NCI-H82 treated with DMSO at 0.1 percent for 48 hours (cell line): ENCODE measurements at regions not wholly inside any gene's neighbourhood (a gene's known extent, or its start where the extent isn't known, plus 50 kb on each side); places are given as distances from the start of the nearest gene placed in this dataset.
"Not testable (repeated sequence)": the region's sequence is repeated elsewhere in the genome, so short reads cannot be mapped to it uniquely, and the experiment has no call there.

Experiments
- DNase-seq: peaks from one replicate; lab custom pipeline; 2025; ENCODE audit not compliant: unreplicated experiment; lab: John Stamatoyannopoulos, UW

- DNase-seq: peak; percentile 51
Observed at GRCh38 chr18:27301615-27302378, 116.7 kb upstream of the CHST9 start.

DNA sequence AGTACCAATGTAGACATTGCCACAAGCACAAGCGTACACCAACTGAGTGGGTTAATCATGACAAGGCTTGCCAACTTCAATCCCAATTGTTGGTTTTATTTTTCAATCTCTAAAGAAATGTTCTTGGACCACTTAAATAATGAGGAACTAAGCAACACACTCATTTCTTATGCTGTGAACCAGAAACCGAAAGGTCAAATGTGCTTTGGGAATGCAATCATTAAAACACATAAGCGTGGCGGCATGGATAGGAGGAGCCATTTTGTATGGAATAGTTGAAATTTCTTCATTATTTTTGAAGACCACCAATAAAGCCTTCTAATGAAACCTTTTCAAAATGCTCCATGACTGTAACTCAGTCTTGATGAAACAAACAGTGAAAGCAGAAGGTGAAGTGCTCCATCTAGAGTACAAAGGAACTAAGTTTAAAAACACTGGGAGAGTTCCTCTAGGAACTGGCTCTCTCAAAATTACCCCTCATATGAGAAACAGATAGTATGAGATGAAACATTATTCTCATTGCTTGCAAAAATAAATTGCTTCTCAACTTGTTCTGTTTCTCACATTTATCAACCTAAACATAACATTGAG is 113.2 kb upstream of the CHST9 start:
- DNase-seq: no peak

- not testable (repeated sequence) for DNase-seq
Observed at GRCh38 chr18:27285973-27286562, 101.0 kb upstream of the CHST9 start.

DNA sequence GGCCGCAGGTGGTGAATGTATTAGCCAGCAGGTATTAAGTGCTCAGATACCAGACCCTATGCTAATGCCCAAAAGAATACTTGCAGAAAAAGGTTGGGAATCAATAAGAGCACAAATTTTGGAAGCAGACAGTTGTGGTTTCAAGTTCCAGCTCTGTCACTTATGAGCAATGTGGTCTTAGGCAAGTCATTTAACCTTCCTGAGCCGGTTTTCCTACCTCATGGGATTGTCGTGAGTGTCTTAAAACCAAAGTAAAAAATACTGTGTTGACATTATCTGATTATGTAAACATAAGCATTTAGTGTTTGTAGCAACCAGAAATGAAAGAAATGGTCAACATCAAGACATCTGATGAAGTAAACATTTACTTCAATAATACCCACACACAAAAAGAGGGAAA is 93.0 kb upstream of the CHST9 start:
- DNase-seq: no peak

GRCh38 chr18:27277554-27277953 is 92.4 kb upstream of the CHST9 start:
- no peak for DNase-seq

DNA sequence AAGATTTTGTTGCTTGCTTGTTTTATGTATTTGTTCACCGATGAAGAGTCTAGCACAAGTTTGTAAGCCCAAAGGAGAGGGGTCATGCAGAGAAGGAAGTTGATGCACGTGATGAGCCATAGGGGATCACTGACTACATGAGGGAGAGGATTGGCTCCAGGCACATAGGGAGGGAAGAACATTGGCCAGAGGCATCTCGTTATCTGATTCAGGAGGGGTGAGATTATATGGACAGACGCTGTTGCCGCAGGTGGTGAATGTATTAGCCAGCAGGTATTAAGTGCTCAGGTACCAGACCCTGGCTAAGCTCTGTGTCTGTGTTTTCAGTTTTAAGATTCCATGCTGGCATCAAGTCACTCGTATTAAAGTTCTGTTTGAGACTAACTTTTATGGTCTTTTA is 91.8 kb upstream of the CHST9 start:
- no peak for DNase-seq

DNA sequence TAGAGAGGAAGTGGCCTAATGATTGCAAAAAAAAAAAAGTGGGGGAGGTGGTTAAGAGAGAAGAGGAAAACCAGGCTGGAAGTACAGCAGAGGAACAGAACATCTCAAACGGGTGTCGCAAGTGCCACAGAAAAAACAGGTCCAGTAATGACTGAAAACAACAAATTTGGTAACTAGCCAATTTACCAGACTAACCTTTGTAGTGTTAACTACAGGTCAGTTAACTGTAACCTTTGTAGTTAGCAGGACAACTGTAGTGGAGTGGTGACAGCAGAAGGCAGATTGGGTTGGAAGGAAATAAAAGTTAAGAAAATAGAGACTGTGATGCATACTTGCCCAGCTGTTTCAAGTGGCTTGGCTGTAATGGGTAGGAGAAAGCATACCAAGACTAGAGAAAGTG is 91.4 kb upstream of the CHST9 start:
- no peak for DNase-seq

DNA sequence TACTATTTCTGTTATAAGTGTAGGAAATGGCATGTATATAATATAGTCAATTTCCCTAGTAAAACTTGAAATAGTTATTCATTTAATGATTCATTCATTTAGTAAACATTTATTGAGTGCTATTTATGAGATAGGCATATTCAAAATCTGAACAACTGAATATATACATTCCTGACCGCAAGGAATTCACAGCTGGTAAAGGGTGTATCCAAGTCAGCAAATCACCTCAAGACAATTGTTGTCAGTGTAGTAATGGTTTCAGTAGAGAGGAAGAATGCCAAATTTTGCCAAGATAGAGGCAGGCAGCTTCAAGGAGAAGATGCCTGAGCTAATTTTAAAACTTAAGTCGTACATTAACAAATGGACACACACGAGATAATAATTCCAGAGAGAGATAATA is 89.8 kb upstream of the CHST9 start:
- no peak for DNase-seq

DNA sequence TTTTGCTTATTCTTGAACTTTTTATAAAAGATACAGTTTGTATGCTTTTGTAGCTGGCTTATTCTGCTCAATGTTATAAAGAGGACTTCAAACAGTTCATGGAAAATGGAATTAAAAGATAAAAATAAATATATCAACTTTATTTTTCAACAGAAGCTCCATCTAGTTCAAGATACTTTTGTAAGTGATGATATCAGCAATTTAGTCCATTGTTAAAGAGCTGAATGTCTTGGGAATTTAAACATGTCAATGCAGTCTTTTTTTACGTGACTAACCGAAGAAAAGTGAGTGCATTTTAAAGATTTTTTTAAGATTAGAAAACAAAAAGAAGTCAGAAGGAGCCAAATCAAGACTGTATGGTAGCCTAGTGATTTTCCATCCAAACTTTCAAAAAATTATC is 85.4 kb upstream of the CHST9 start:
- no peak for DNase-seq

DNA sequence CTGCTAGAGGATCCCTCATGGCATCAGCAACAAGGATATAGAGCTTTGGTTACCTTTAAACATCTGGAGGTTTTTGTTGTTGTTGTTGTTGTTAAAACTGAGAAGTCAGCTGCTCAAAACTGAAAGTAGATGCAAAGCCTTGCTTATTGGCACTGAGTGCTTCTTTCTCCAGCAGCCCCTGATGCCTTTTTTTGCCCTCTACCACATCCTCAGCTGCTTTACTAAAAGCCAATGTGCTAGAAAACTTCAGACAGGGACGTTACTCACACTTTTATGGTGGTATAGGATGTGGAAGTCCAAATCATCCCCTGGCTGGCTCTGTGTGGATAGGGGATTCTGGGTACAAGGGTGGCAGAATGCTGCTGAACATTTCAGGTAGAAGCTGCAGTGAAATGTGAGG is 78.3 kb upstream of the CHST9 start:
- no peak for DNase-seq

DNA sequence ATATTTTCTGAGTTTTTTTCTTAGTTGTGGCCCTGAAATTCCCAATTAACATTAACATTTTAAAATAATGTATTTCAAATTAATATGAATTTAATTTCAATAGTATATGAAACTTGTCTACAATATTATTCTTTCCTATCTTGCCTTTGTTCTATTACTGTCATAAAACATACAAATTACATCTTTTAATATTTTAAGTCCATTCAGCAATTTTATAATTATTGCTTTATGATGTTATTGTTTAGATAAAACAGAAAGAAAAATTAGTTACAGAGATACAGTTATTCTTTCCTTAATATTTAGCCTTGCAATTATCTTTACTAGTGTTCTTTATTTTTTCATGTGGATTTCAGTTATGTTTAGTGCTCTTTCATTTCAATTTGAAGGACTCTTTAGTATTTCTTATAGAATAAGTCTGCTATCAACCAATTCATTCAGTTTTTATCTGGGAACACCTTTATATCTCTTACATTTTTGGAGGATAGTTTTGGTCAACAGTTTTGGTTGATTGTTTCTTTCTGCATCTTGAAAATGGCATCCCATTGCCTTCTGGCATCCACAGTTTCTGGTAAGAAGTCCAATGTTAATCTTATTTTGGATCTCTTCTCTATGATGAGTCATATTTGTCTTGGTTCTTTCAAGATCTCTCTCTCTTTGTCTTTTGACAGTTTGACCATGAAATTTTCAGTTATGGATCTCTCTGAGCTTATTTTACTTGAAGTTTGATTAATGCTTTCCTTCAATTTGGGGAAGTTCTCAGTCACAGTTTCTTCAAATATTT is 76.9 kb upstream of the CHST9 start:
- DNase-seq: no peak

GRCh38 chr18:27253571-27253970 is 68.5 kb upstream of the CHST9 start:
- DNase-seq: no peak

GRCh38 chr18:27250471-27250870 is 65.4 kb upstream of the CHST9 start:
- no peak for DNase-seq

DNA sequence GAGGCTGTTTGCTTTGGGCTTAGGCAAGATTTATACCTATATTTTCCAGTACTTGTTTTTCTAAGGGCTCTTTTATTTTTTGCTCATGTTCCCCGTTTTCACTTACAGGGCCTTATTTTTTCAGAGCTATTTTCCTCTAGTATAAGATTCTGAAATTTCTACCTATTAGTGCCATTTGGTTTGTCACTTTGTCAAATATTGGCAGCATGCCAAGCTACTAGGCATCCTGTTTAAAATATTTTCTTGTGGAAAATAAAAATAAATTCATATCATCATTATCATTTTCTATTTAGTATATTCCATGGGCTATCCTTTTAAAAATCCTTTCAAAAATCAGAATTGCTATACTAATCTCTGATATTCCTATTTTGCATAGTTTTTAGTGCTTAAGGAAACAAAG is 64.8 kb upstream of the CHST9 start:
- no peak for DNase-seq

DNA sequence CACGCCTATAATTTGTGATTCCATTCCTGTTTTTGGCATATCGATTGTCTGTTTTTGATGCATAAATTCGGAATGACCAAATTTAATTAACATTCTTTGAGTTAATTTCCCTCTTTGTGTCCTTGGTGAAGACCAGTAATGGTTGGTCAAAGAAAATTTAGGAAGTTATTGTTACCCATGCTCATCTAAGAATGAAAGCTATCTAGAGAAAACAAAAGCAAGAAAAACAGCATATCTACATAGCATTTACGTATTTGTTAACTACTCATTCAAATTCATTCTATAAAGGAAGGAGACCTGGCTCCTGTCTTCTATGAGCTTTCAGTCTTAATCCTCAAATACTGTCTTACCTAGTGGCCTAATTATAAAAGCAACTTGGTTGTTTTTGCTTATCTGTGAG is 59.2 kb upstream of the CHST9 start:
- no peak for DNase-seq

GRCh38 chr18:27242392-27243047 is 57.4 kb upstream of the CHST9 start:
- DNase-seq: no peak

DNA sequence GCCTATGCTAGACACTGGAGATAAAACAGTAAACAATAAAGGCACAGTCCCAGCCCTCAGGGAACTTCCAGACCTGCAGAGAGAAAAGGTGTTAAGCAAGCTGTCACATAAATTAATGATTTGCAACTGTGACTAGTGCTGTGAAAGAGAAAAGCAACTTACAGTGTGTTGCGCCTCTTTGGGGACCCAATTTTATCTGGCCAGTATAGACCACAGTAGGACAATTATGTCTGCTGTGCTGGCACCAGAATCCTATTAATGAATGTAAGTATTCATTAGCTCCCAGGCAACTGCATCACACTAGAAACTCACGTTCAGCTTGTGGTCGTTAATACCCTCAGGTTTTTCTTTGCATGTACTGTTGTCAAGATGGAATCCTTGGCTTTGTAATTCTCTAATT is 55.3 kb upstream of the CHST9 start:
- DNase-seq: peak; percentile 55

- DNase-seq: no peak
Observed at GRCh38 chr18:27239669-27240068, 54.6 kb upstream of the CHST9 start.

GRCh38 chr18:27235218-27235870 is 50.2 kb upstream of the CHST9 start:
- DNase-seq: no peak
